GM12892 (cell line): ENCODE measurements at regions not wholly inside any gene's neighbourhood (a gene's known extent, or its start where the extent isn't known, plus 50 kb on each side); places are given as distances from the start of the nearest gene placed in this dataset.

Experiments
- DNase-seq: peaks from one replicate; pipeline ENCODE4 v3.0.0; 2011; ENCODE audit not compliant: insufficient read length
- FAIRE-seq: peaks from 2 replicates; lab custom pipeline; 2011; peaks lifted over from hg19 to GRCh38; lab: Jason Lieb, UNC
- POLR2A ChIP-seq: IDR thresholded peaks from 2 replicates; pipeline ENCODE4 v1.6.1; 2011; ENCODE audit warnings: low read depth, low read length, control low read depth
- POLR2AphosphoS5 ChIP-seq: IDR thresholded peaks from 2 replicates; pipeline ENCODE4 v1.6.1; 2011; ENCODE audit warnings: low read depth, low read length, control low read depth
- TAF1 ChIP-seq: IDR thresholded peaks from 2 replicates; pipeline ENCODE4 v1.6.1; 2011; ENCODE audit warnings: low read depth, mild to moderate bottlenecking, control low read depth, low read length, borderline replicate concordance

- TF ChIP-seq POLR2AphosphoS5 (no peak), POLR2A (no peak), TAF1 (no peak)
- DNase-seq (no peak), FAIRE-seq (no peak)
These were observed 1331.4 kb downstream of the NSUN3 start for GRCh38 chr3:95394286-95394685.

- DNase-seq (no peak), FAIRE-seq (no peak)
- no peak for TF ChIP-seq POLR2AphosphoS5
- TF ChIP-seq POLR2A: no peak
- TF ChIP-seq TAF1: no peak
These were observed 1336.7 kb downstream of the NSUN3 start for GRCh38 chr3:95399585-95399984.

- FAIRE-seq: peak; percentile 81
- no peak for DNase-seq
- no peak for TF ChIP-seq POLR2AphosphoS5
- TF ChIP-seq POLR2A: no peak
- no peak for TF ChIP-seq TAF1
These were observed 1338.8 kb downstream of the NSUN3 start for GRCh38 chr3:95401693-95402092.

- no peak for FAIRE-seq
- no peak for TF ChIP-seq POLR2A
- no peak for TF ChIP-seq POLR2AphosphoS5
- TF ChIP-seq TAF1: no peak
These were observed 1345.0 kb downstream of the NSUN3 start for GRCh38 chr3:95407709-95408463.

GRCh38 chr3:95408464-95408862 is 1345.6 kb downstream of the NSUN3 start:
- TF ChIP-seq POLR2A (no peak), POLR2AphosphoS5 (no peak), TAF1 (no peak)
- DNase-seq: no peak
- FAIRE-seq: no peak

More at GRCh38 chr3:95407709-95408463, 1345.0 kb downstream of the NSUN3 start:
- no peak for DNase-seq

GRCh38 chr3:95418251-95418650 is 1355.4 kb downstream of the NSUN3 start:
- no peak for DNase-seq
- TF ChIP-seq TAF1 (no peak), POLR2A (no peak), POLR2AphosphoS5 (no peak)
- FAIRE-seq: no peak

GRCh38 chr3:95424279-95424678 is 1361.4 kb downstream of the NSUN3 start:
- TF ChIP-seq POLR2AphosphoS5: no peak
- TF ChIP-seq TAF1: no peak
- no peak for TF ChIP-seq POLR2A
- DNase-seq (no peak), FAIRE-seq (no peak)

- FAIRE-seq (no peak), DNase-seq (no peak)
- TF ChIP-seq POLR2A (no peak), TAF1 (no peak), POLR2AphosphoS5 (no peak)
These were observed 1371.6 kb downstream of the NSUN3 start for GRCh38 chr3:95434491-95434890.

- no peak for TF ChIP-seq TAF1
- TF ChIP-seq POLR2AphosphoS5: no peak
- no peak for TF ChIP-seq POLR2A
- DNase-seq (no peak), FAIRE-seq (no peak)
These were observed 1374.5 kb downstream of the NSUN3 start for GRCh38 chr3:95437409-95437808.

GRCh38 chr3:95438274-95438673 is 1375.4 kb downstream of the NSUN3 start:
- DNase-seq: no peak

GRCh38 chr3:95442766-95443165 is 1371.6 kb upstream of the EPHA6 start:
- DNase-seq (no peak), FAIRE-seq (no peak)
- TF ChIP-seq POLR2A (no peak), TAF1 (no peak), POLR2AphosphoS5 (no peak)

More at GRCh38 chr3:95438274-95438673, 1375.4 kb downstream of the NSUN3 start:
- no peak for FAIRE-seq
- TF ChIP-seq POLR2A (no peak), POLR2AphosphoS5 (no peak), TAF1 (no peak)

- no peak for DNase-seq
- FAIRE-seq: no peak
- TF ChIP-seq POLR2AphosphoS5 (no peak), POLR2A (no peak), TAF1 (no peak)
These were observed 1364.6 kb upstream of the EPHA6 start for GRCh38 chr3:95449841-95450240.

GRCh38 chr3:95453242-95453641 is 1361.2 kb upstream of the EPHA6 start:
- DNase-seq: no peak
- FAIRE-seq: no peak
- TF ChIP-seq TAF1 (no peak), POLR2A (no peak), POLR2AphosphoS5 (no peak)

- DNase-seq (no peak), FAIRE-seq (no peak)
- no peak for TF ChIP-seq POLR2AphosphoS5
- TF ChIP-seq POLR2A: no peak
- TF ChIP-seq TAF1: no peak
These were observed 1357.6 kb upstream of the EPHA6 start for GRCh38 chr3:95456835-95457234.
